ENCODE measurements at regions not wholly inside any gene's neighbourhood (a gene's known extent, or its start where the extent isn't known, plus 50 kb on each side); places are given as distances from the start of the nearest gene placed in this dataset.

DNA sequence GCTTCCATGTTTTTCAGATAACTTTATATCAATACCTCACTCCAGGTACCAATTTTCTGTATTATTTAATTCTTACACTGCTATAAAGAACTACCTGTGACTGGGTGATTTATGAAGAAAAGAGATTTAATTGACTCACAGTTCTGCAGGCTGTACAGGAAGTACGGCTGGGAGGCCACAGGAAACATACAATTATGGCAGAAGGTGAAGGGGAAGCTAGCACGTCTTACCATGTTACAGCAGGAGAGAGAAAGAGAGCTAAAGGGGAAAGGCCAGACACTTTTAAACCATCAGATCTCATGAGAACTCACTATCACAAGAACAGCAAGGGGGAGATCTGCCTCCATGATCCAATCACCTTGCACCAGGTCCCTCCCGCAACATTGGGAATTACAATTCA, 119.1 kb upstream of the BMP5 start:
- TF ChIP-seq, protein P1, sequence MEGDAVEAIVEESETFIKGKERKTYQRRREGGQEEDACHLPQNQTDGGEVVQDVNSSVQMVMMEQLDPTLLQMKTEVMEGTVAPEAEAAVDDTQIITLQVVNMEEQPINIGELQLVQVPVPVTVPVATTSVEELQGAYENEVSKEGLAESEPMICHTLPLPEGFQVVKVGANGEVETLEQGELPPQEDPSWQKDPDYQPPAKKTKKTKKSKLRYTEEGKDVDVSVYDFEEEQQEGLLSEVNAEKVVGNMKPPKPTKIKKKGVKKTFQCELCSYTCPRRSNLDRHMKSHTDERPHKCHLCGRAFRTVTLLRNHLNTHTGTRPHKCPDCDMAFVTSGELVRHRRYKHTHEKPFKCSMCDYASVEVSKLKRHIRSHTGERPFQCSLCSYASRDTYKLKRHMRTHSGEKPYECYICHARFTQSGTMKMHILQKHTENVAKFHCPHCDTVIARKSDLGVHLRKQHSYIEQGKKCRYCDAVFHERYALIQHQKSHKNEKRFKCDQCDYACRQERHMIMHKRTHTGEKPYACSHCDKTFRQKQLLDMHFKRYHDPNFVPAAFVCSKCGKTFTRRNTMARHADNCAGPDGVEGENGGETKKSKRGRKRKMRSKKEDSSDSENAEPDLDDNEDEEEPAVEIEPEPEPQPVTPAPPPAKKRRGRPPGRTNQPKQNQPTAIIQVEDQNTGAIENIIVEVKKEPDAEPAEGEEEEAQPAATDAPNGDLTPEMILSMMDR (IDR thresholded peaks at IDR 0.05; ENCODE audit: insufficient read depth, low read length): no peak
- TF ChIP-seq POLR2AphosphoS5 (IDR thresholded peaks at IDR 0.05; ENCODE audit: low read depth): no peak
- TF ChIP-seq, protein P2, sequence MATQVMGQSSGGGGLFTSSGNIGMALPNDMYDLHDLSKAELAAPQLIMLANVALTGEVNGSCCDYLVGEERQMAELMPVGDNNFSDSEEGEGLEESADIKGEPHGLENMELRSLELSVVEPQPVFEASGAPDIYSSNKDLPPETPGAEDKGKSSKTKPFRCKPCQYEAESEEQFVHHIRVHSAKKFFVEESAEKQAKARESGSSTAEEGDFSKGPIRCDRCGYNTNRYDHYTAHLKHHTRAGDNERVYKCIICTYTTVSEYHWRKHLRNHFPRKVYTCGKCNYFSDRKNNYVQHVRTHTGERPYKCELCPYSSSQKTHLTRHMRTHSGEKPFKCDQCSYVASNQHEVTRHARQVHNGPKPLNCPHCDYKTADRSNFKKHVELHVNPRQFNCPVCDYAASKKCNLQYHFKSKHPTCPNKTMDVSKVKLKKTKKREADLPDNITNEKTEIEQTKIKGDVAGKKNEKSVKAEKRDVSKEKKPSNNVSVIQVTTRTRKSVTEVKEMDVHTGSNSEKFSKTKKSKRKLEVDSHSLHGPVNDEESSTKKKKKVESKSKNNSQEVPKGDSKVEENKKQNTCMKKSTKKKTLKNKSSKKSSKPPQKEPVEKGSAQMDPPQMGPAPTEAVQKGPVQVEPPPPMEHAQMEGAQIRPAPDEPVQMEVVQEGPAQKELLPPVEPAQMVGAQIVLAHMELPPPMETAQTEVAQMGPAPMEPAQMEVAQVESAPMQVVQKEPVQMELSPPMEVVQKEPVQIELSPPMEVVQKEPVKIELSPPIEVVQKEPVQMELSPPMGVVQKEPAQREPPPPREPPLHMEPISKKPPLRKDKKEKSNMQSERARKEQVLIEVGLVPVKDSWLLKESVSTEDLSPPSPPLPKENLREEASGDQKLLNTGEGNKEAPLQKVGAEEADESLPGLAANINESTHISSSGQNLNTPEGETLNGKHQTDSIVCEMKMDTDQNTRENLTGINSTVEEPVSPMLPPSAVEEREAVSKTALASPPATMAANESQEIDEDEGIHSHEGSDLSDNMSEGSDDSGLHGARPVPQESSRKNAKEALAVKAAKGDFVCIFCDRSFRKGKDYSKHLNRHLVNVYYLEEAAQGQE (IDR thresholded peaks at IDR 0.05; ENCODE audit: insufficient replicate concordance, low read depth): no peak

Data from HL-60 (cell line).